ENCODE measurements at regions not wholly inside any gene's neighbourhood (a gene's known extent, or its start where the extent isn't known, plus 50 kb on each side); places are given as distances from the start of the nearest gene placed in this dataset.

GRCh38 chr9:78405461-78405860 is 108.5 kb downstream of the PSAT1 start:
- Histone ChIP-seq H3K27me3 (ENCODE audit: control insufficient read depth in 2 of 2, insufficient read depth in 2 of 2, low read length in 2 of 2) (no peaks in the 10 kb centered on the region), H4K20me1 (ENCODE audit: insufficient read depth, low read length) (no peaks in the 10 kb centered on the region), H3K9me3 (replicated peaks in 1 of 2; ENCODE audit: control insufficient read depth in 1 of 2, insufficient read depth in 1 of 2, low read length in 2 of 2) (no peaks in the 10 kb centered on the region), H3K27ac (ENCODE audit: low read depth in 1 of 2, low read length in 2 of 2) (no peak overlapping the region), H3K4me2 (replicated peaks; ENCODE audit: extremely low read depth, low read length, poor library complexity, severe bottlenecking) (no peak overlapping the region), H3K9ac (ENCODE audit: insufficient read depth, low read length, poor library complexity, severe bottlenecking) (no peak overlapping the region), H2AFZ (ENCODE audit: insufficient read depth, low read depth, low read length, poor library complexity, severe bottlenecking) (no peak overlapping the region), H3K36me3 (replicated peaks in 1 of 2; ENCODE audit: control insufficient read depth in 1 of 2, insufficient read depth in 2 of 2, low read length in 2 of 2) (no peaks in the 10 kb centered on the region), H3K79me2 (ENCODE audit: insufficient read depth, low read length) (no peaks in the 10 kb centered on the region), H3K4me1 (ENCODE audit: control insufficient read depth in 1 of 2, insufficient read depth in 2 of 2, low read length in 2 of 2) (peaks cover 11 to 13% of the 10 kb centered on the region in 2 donors), H3K4me3 (replicated peaks in 1 of 3; ENCODE audit: low read depth in 2 of 3, low read length in 3 of 3) (no peak overlapping the region)
- Mint-ChIP-seq H3K27me3 (ENCODE audit: low read depth in 3 of 3) (no peaks in the 10 kb centered on the region), H3K9me3 (peaks cover 0 to 5% (median 0%) of the 10 kb centered on the region in 7 donors), H3K4me1 (peaks cover 24% of the 10 kb centered on the region), H3K4me3 (no peak overlapping the region), H3K27ac (no peak overlapping the region), H3K36me3 (no peaks in the 10 kb centered on the region)
- WGBS (ENCODE audit: insufficient coverage) = no CpG with 5 or more reads among the region's 3 CpGs
- intact Hi-C loops (cut with micrococcal nuclease) = no loop called here
- no peak for DNase-seq
- TF ChIP-seq, protein P1, sequence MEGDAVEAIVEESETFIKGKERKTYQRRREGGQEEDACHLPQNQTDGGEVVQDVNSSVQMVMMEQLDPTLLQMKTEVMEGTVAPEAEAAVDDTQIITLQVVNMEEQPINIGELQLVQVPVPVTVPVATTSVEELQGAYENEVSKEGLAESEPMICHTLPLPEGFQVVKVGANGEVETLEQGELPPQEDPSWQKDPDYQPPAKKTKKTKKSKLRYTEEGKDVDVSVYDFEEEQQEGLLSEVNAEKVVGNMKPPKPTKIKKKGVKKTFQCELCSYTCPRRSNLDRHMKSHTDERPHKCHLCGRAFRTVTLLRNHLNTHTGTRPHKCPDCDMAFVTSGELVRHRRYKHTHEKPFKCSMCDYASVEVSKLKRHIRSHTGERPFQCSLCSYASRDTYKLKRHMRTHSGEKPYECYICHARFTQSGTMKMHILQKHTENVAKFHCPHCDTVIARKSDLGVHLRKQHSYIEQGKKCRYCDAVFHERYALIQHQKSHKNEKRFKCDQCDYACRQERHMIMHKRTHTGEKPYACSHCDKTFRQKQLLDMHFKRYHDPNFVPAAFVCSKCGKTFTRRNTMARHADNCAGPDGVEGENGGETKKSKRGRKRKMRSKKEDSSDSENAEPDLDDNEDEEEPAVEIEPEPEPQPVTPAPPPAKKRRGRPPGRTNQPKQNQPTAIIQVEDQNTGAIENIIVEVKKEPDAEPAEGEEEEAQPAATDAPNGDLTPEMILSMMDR (IDR thresholded peaks at IDR 0.05) = no peak

DNA sequence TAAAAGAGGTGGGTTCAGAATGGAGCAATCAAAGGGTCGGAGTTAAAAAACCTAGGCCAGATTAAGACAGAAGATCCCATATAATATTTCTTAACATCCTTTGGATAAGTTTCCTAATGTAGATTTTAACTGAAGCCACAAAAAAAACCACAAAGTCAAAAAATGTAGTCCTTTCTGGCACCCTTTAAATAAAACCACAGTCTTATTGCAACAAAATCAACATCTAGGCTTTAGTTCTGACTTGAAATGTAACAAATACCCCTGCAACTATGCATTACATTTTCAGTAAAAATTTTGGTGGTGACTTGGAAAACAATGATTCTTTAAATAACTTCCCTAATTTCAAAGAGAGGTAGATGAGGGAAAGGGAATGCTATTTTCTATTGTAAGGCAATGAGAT is 109.2 kb downstream of the PSAT1 start:
- Histone ChIP-seq H3K36me3 (replicated peaks in 1 of 2; ENCODE audit: control insufficient read depth in 1 of 2, insufficient read depth in 2 of 2, low read length in 2 of 2) (no peaks in the 10 kb centered on the region), H3K27ac (ENCODE audit: low read depth in 1 of 2, low read length in 2 of 2) (no peak overlapping the region), H3K4me2 (replicated peaks; ENCODE audit: extremely low read depth, low read length, poor library complexity, severe bottlenecking) (no peak overlapping the region), H4K20me1 (ENCODE audit: insufficient read depth, low read length) (no peaks in the 10 kb centered on the region), H3K9ac (ENCODE audit: insufficient read depth, low read length, poor library complexity, severe bottlenecking) (no peak overlapping the region), H2AFZ (ENCODE audit: insufficient read depth, low read depth, low read length, poor library complexity, severe bottlenecking) (no peak overlapping the region), H3K27me3 (ENCODE audit: control insufficient read depth in 2 of 2, insufficient read depth in 2 of 2, low read length in 2 of 2) (no peaks in the 10 kb centered on the region), H3K79me2 (ENCODE audit: insufficient read depth, low read length) (no peaks in the 10 kb centered on the region), H3K9me3 (replicated peaks in 1 of 2; ENCODE audit: control insufficient read depth in 1 of 2, insufficient read depth in 1 of 2, low read length in 2 of 2) (no peaks in the 10 kb centered on the region), H3K4me1 (ENCODE audit: control insufficient read depth in 1 of 2, insufficient read depth in 2 of 2, low read length in 2 of 2) (peaks cover 11 to 13% of the 10 kb centered on the region in 2 donors), H3K4me3 (replicated peaks in 1 of 3; ENCODE audit: low read depth in 2 of 3, low read length in 3 of 3) (no peak overlapping the region)
- intact Hi-C loops (cut with micrococcal nuclease) = no loop called here
- TF ChIP-seq, protein P1 (IDR thresholded peaks at IDR 0.05) = no peak
- Mint-ChIP-seq H3K27me3 (ENCODE audit: low read depth in 3 of 3) (no peaks in the 10 kb centered on the region), H3K4me3 (no peak overlapping the region), H3K36me3 (no peaks in the 10 kb centered on the region), H3K27ac (no peak overlapping the region), H3K4me1 (peaks cover 24% of the 10 kb centered on the region), H3K9me3 (peaks cover 0 to 6% (median 2%) of the 10 kb centered on the region in 7 donors)
- WGBS (ENCODE audit: insufficient coverage) = no CpG with 5 or more reads among the region's 1 CpG
- DNase-seq = no peak

Measured in CD14-positive monocyte (primary cell).